Lower lobe of right lung (tissue), 2 donors: ENCODE measurements at regions not wholly inside any gene's neighbourhood (a gene's known extent, or its start where the extent isn't known, plus 50 kb on each side); places are given as distances from the start of the nearest gene placed in this dataset.

ENCODE experiments used
- ATAC-seq, 2 donors: fragments of 200-7000 bp; cut with Tn5 transposase; one replicate each; pipeline ENCODE4 v1.9.1; 2020 to 2022; ENCODE audit warnings: mild to moderate bottlenecking in 2 of 2, moderate library complexity in 2 of 2
- DNase-seq: peaks from one replicate; pipeline ENCODE4 v3.0.0-alpha.2; 2020
- H3K27ac ChIP-seq: fragments of 200-600 bp; one replicate; pipeline ENCODE4 v1.8.0; 2022
- H3K27me3 ChIP-seq: fragments of 200-600 bp; one replicate; pipeline ENCODE4 v1.8.0; 2022; ENCODE audit warnings: low read depth
- H3K36me3 ChIP-seq: fragments of 200-600 bp; one replicate; pipeline ENCODE4 v1.8.0; 2022; ENCODE audit warnings: mild to moderate bottlenecking
- H3K4me1 ChIP-seq: fragments of 200-600 bp; one replicate; pipeline ENCODE4 v1.8.0; 2022
- H3K4me3 ChIP-seq: fragments of 200-600 bp; one replicate; pipeline ENCODE4 v1.8.0; 2022; ENCODE audit warnings: mild to moderate bottlenecking
- H3K9me3 ChIP-seq: fragments of 200-600 bp; one replicate; pipeline ENCODE4 v1.8.0; 2022
- CTCF ChIP-seq: fragments of 200-600 bp; IDR thresholded peaks from one replicate; pipeline ENCODE4 v1.8.0; 2022; ENCODE audit warnings: antibody characterized with exemption, mild to moderate bottlenecking
- intact Hi-C: fragments of 100-400 bp; cut with DNase I; formaldehyde crosslinking; loops from one replicate; pipeline ENCODE4 v1.11.0; 2022
- donor health status: DM: no; HTN: yes; CAD: no; lungs with severe emphysema.

DNA sequence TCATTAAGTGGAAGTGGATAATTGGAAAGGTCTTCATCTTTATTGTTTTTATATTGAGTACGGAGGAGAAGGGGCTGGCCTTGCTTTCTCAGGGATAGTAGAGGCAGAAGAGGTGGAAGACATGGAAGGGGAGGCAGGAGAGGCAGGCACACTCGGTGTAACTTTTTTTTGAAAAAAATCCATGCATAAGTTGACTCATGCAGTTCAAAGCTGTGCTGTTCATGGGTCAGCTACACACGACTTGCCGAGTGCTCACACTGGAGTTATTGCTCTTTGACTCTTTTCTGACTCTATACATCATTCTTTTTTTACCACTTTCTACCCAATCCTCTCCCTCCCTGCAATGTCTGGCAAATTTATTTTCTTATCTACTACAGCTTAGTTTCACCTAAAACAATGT is 158.3 kb upstream of the AADAT start:
- no peak for TF ChIP-seq CTCF
- H3K27ac ChIP-seq: no peak overlapping the region
- no peak for ATAC-seq
- no peak overlapping the region for H3K4me3 ChIP-seq
- no peaks in the 10 kb centered on the region for H3K27me3 ChIP-seq
- no peaks in the 10 kb centered on the region for H3K9me3 ChIP-seq
- H3K36me3 ChIP-seq: no peaks in the 10 kb centered on the region
- no peak for DNase-seq
- intact Hi-C loops: no loop called here
- H3K4me1 ChIP-seq: no peaks in the 10 kb centered on the region

- no peak for TF ChIP-seq CTCF
- DNase-seq: no peak
- H3K4me1 ChIP-seq: no peaks in the 10 kb centered on the region
- intact Hi-C loops: no loop called here
- no peak overlapping the region for H3K27ac ChIP-seq
- no peaks in the 10 kb centered on the region for H3K36me3 ChIP-seq
- no peak for ATAC-seq
- no peaks in the 10 kb centered on the region for H3K9me3 ChIP-seq
- H3K27me3 ChIP-seq: no peaks in the 10 kb centered on the region
- no peak overlapping the region for H3K4me3 ChIP-seq
Observed at GRCh38 chr4:170247596-170247995, 157.8 kb upstream of the AADAT start.

GRCh38 chr4:170243662-170244288 is 154.0 kb upstream of the AADAT start:
- no peak for TF ChIP-seq CTCF
- no peak for ATAC-seq
- no peaks in the 10 kb centered on the region for H3K36me3 ChIP-seq
- intact Hi-C loops: no loop called here
- H3K27me3 ChIP-seq: no peaks in the 10 kb centered on the region
- no peak overlapping the region for H3K27ac ChIP-seq
- H3K9me3 ChIP-seq: no peaks in the 10 kb centered on the region
- DNase-seq: no peak
- no peaks in the 10 kb centered on the region for H3K4me1 ChIP-seq
- no peak overlapping the region for H3K4me3 ChIP-seq

DNA sequence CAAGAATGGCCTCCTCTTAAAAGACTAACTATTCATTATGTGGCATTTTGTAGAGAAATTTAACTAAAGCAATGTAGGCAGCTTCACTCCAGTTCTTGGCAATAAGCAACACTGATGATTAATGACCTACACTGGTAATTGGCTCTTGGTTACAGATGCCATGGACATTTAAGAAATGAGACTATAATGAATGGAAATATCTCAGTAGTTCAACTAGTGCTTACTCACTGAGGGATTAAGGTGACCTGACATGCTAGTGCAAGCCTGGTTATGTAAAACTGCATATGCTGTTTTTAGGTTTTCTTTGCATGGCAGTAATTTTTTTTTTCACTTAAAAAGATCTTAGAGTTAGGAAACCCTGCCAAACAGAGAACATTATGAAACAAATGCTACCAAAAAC is 152.7 kb upstream of the AADAT start:
- no peaks in the 10 kb centered on the region for H3K4me1 ChIP-seq
- no peak for ATAC-seq
- no peak overlapping the region for H3K27ac ChIP-seq
- no peak overlapping the region for H3K4me3 ChIP-seq
- no peaks in the 10 kb centered on the region for H3K27me3 ChIP-seq
- no peak for TF ChIP-seq CTCF
- intact Hi-C loops: no loop called here
- H3K9me3 ChIP-seq: no peaks in the 10 kb centered on the region
- H3K36me3 ChIP-seq: no peaks in the 10 kb centered on the region
- DNase-seq: no peak

DNA sequence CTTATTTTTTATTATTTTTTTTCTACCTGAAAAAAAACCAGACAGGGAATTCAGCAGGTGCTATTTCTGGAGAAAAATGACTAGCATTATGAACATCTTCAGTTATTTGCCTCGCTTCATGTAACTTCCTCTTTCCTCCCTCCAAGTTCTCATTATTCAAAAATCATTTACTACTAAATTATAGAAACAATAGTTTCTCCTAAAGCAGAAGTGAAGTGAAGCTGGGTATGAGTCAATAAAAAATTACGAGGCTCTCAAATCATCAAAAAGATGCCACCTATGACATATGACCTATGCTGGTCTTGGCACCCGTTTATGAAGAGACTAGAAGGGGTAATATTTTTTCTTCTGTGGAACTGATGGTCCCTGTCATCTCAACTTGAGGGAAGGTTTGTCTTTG is 145.0 kb upstream of the AADAT start:
- DNase-seq (no peak), ATAC-seq (no peak)
- TF ChIP-seq CTCF: no peak
- H3K27ac ChIP-seq: no peak overlapping the region
- H3K9me3 ChIP-seq: no peaks in the 10 kb centered on the region
- H3K36me3 ChIP-seq: no peaks in the 10 kb centered on the region
- intact Hi-C loops: no loop called here
- no peak overlapping the region for H3K4me3 ChIP-seq
- no peaks in the 10 kb centered on the region for H3K27me3 ChIP-seq
- H3K4me1 ChIP-seq: no peaks in the 10 kb centered on the region

DNA sequence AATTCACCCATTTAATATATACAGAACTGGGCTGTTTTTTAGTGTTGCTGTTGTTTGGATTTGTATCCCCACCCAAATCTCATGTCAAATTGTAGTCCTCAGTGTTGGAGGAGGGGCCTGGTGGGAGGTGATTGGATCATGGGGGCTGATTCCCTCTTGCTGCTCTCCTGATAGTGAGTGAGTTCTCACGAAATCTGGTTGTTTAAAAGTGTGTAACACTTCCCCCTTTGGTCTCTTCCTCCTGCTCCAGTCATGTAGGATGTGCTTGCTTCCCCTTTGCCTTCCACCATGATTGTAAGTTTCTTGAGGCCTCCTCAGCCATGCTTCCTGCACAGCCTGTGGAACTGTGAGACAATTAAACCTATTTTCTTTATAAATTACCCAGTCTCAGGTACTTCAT is 141.6 kb upstream of the AADAT start:
- Histone ChIP-seq H3K4me3 (no peak overlapping the region), H3K27ac (no peak overlapping the region), H3K27me3 (no peaks in the 10 kb centered on the region), H3K36me3 (no peaks in the 10 kb centered on the region), H3K9me3 (no peaks in the 10 kb centered on the region), H3K4me1 (no peaks in the 10 kb centered on the region)
- no peak for ATAC-seq
- TF ChIP-seq CTCF: no peak
- intact Hi-C loops: no loop called here
- no peak for DNase-seq
